ENCODE measurements at regions not wholly inside any gene's neighbourhood (a gene's known extent, or its start where the extent isn't known, plus 50 kb on each side); places are given as distances from the start of the nearest gene placed in this dataset.

GRCh38 chr14:71702786-71703185, 229.4 kb upstream of the RGS6 start:
- Histone ChIP-seq H3K36me3 (ENCODE audit: control insufficient read depth, insufficient read depth, low read length) (no peaks in the 10 kb centered on the region), H4K20me1 (replicated peaks; ENCODE audit: control insufficient read depth, insufficient read depth, low read length) (no peaks in the 10 kb centered on the region), H3K9me3 (replicated peaks; ENCODE audit: control insufficient read depth, insufficient read depth, low read depth, low read length) (no peaks in the 10 kb centered on the region), H2AFZ (ENCODE audit: low read depth, low read length) (no peak overlapping the region), H3K9me1 (ENCODE audit: control insufficient read depth, insufficient read depth, low read length) (no peaks in the 10 kb centered on the region), H3K4me3 (no peak overlapping the region), H3K4me1 (replicated peaks in 1 of 2; ENCODE audit: control insufficient read depth in 2 of 2, insufficient read depth in 2 of 2, low read length in 2 of 2) (no peaks in the 10 kb centered on the region; a peak in 2 of 5 replicates), H3K4me2 (ENCODE audit: insufficient read depth, low read length) (no peak overlapping the region), H3K27ac (ENCODE audit: extremely low read depth, low read depth, low read length) (no peak overlapping the region), H3K9ac (ENCODE audit: insufficient read depth in 1 of 2, low read depth in 2 of 2, low read length in 2 of 2) (no peak overlapping the region), H3K79me2 (ENCODE audit: control insufficient read depth, insufficient read depth, low read length) (no peaks in the 10 kb centered on the region), H3K27me3 (ENCODE audit: control insufficient read depth in 2 of 2, insufficient read depth in 2 of 2, low read length in 2 of 2) (no peaks in the 10 kb centered on the region)
- ChIA-PET CTCF (ENCODE audit: low intra/inter-chr PET ratio) (no interaction called here), POLR2A (no interaction called here)
- no peak for TF ChIP-seq MTA3 (IDR thresholded peaks at IDR 0.05; ENCODE audit: borderline replicate concordance)
- intact Hi-C loops (cut with micrococcal nuclease) (no loop called here), in situ Hi-C loops (cut with MboI) (no loop called here)
- FAIRE-seq (no peak), ATAC-seq (no peak), DNase-seq (ENCODE audit: extremely low read depth in 1 of 4, low spot score in 3 of 4) (no peak)
- no TSS peak for BruUV-seq (replicated peaks)
- WGBS (ENCODE audit: insufficient coverage, low coverage, missing lambda C conversion rate) = 50% methylated on average over 2 of the region's 2 CpGs

DNA sequence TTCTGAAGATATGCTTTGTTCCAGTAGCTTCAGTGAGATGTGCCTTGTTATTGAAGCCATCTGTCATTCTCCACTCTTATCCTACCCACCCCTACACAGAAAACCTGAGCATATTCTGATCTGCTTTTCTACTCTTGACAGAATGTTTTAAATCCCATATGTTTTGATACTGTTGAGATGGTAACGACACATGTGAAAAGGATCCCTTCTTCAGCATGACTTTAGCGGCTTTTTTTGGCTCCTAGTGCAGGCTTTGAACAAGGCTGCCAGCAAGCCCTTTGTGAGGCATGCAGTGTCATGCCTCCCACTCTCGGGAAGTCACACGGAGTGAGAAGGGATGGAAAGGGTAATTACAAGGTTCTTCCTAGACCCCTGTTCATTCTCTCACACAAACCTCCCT, 228.8 kb upstream of the RGS6 start:
- TF ChIP-seq KHSRP (IDR thresholded peaks at IDR 0.05) = no peak
- TF ChIP-seq EP400 (IDR thresholded peaks at IDR 0.05) = no peak
- no peak for TF ChIP-seq MCM5 (IDR thresholded peaks at IDR 0.05; ENCODE audit: low read depth)
- no peak for TF ChIP-seq TARDBP (IDR thresholded peaks at IDR 0.05)
- no peak for TF ChIP-seq HMG20A (CRISPR knock-in tag; conservative IDR thresholded peaks at IDR 0.05)
- TF ChIP-seq ZSCAN29 (IDR thresholded peaks at IDR 0.05) = no peak
- no peak for TF ChIP-seq HIVEP1 (CRISPR knock-in tag; IDR thresholded peaks at IDR 0.05)
- no peak for TF ChIP-seq ZC3H11A (IDR thresholded peaks at IDR 0.05; ENCODE audit: low read depth, low read length)
- TF ChIP-seq DACH1 (IDR thresholded peaks at IDR 0.05; ENCODE audit: partially characterized antibody) = no peak
- TF ChIP-seq JUND (IDR thresholded peaks at IDR 0.05; ENCODE audit: borderline replicate concordance, low read depth, low read length) = no peak
- no peak for TF ChIP-seq JUND (tag; IDR thresholded peaks at IDR 0.05; ENCODE audit: borderline replicate concordance, low read depth, low read length)
- no peak for TF ChIP-seq ZNF384 (IDR thresholded peaks at IDR 0.05; ENCODE audit: low read depth, low read length)
- TF ChIP-seq ZNF76 (CRISPR knock-in tag; IDR thresholded peaks at IDR 0.05; ENCODE audit: borderline replicate concordance) = no peak
- no peak for TF ChIP-seq XRCC5 (IDR thresholded peaks at IDR 0.05; ENCODE audit: low read depth, low read length)
- TF ChIP-seq ZNF512 (tag; IDR thresholded peaks at IDR 0.05) = no peak
- Histone ChIP-seq H3K27me3 (ENCODE audit: control insufficient read depth in 2 of 2, insufficient read depth in 2 of 2, low read length in 2 of 2) (no peaks in the 10 kb centered on the region), H3K9ac (ENCODE audit: insufficient read depth in 1 of 2, low read depth in 2 of 2, low read length in 2 of 2) (no peak overlapping the region), H3K27ac (ENCODE audit: extremely low read depth, low read depth, low read length) (no peak overlapping the region), H3K4me3 (no peak overlapping the region), H2AFZ (ENCODE audit: low read depth, low read length) (no peak overlapping the region), H3K4me2 (ENCODE audit: insufficient read depth, low read length) (no peak overlapping the region), H3K9me1 (ENCODE audit: control insufficient read depth, insufficient read depth, low read length) (no peaks in the 10 kb centered on the region), H3K79me2 (ENCODE audit: control insufficient read depth, insufficient read depth, low read length) (no peaks in the 10 kb centered on the region), H4K20me1 (replicated peaks; ENCODE audit: control insufficient read depth, insufficient read depth, low read length) (no peaks in the 10 kb centered on the region), H3K9me3 (replicated peaks; ENCODE audit: control insufficient read depth, insufficient read depth, low read depth, low read length) (no peaks in the 10 kb centered on the region), H3K36me3 (ENCODE audit: control insufficient read depth, insufficient read depth, low read length) (no peaks in the 10 kb centered on the region), H3K4me1 (replicated peaks in 1 of 2; ENCODE audit: control insufficient read depth in 2 of 2, insufficient read depth in 2 of 2, low read length in 2 of 2) (no peaks in the 10 kb centered on the region; a peak in 2 of 5 replicates)
- DNase-seq (ENCODE audit: extremely low read depth in 1 of 4, low spot score in 3 of 4) (no peak), ATAC-seq (no peak), FAIRE-seq (no peak)
- ChIA-PET POLR2A (no interaction called here), CTCF (ENCODE audit: low intra/inter-chr PET ratio) (no interaction called here)
- in situ Hi-C loops (cut with MboI) = no loop called here
- intact Hi-C loops (cut with micrococcal nuclease) = no loop called here
- 54% methylated on average over 4 of the region's 4 CpGs for WGBS (ENCODE audit: insufficient coverage, low coverage, missing lambda C conversion rate)
- no TSS peak for BruUV-seq (replicated peaks)

All from K562 (cell line).